Panc1 (cell line): ENCODE measurements at regions not wholly inside any gene's neighbourhood (a gene's known extent, or its start where the extent isn't known, plus 50 kb on each side); places are given as distances from the start of the nearest gene placed in this dataset.

Experiments used
- ATAC-seq: fragments of 200-7000 bp; cut with Tn5 transposase; 2 replicates; pipeline ENCODE4 v1.9.1; 2020; ENCODE audit warnings: mild to moderate bottlenecking, moderate library complexity
- BruUV-seq: library from RNA; stranded (reverse); fragments of 400-500 nt; replicated peaks from 2 replicates; lab custom pipeline; 2021; lab: Mats Ljungman, UMichigan
- CTCF ChIA-PET: fragments of 300-600 bp; sonication (Branson Sonifier 250); formaldehyde crosslinking; loops from one replicate; lab custom pipeline; 2022; ENCODE audit warnings: antibody characterized with exemption; lab: Charles Lee
- POLR2A ChIA-PET: fragments of 300-600 bp; sonication (Branson Sonifier 250); formaldehyde crosslinking; loops from one replicate; lab custom pipeline; 2022; ENCODE audit warnings: antibody characterized with exemption; lab: Charles Lee
- DNase-seq: peaks from one replicate; pipeline ENCODE4 v3.0.0-alpha.2; 2010; ENCODE audit warnings: low read depth, low spot score
- H3K27ac ChIP-seq: 2 replicates; pipeline ENCODE4 v1.5.1; 2011; ENCODE audit warnings: mild to moderate bottlenecking, low read length, inconsistent platforms
- H3K27me3 ChIP-seq: fragments of 200-500 bp; sonication (Bioruptor generic); 2 replicates; pipeline ENCODE4 v1.6.0; 2014; ENCODE audit warnings: low read length, inconsistent platforms; ENCODE audit not compliant: control insufficient read depth, insufficient read depth
- H3K36me3 ChIP-seq: fragments of 200-500 bp; sonication (Bioruptor generic); 2 replicates; pipeline ENCODE4 v1.5.1; 2014; ENCODE audit warnings: inconsistent platforms, mild to moderate bottlenecking, low read length, moderate library complexity; ENCODE audit not compliant: control insufficient read depth, insufficient read depth
- H3K4me1 ChIP-seq: 2 replicates; pipeline ENCODE4 v1.5.1; 2011; ENCODE audit warnings: inconsistent platforms, mild to moderate bottlenecking, low read length, moderate library complexity; ENCODE audit not compliant: control insufficient read depth, insufficient read depth
- H3K4me3 ChIP-seq, 2 experiments: 2 replicates each; pipeline ENCODE4 v1.5.1; 2011 to 2012; ENCODE audit warnings: low read depth in 2 of 2, low read length in 2 of 2, mild to moderate bottlenecking in 2 of 2, inconsistent platforms in 1 of 2, moderate library complexity in 1 of 2
- H3K9me3 ChIP-seq: fragments of 200-500 bp; sonication (Bioruptor generic); 2 replicates; pipeline ENCODE4 v1.5.1; 2014; ENCODE audit warnings: low read depth, mild to moderate bottlenecking, inconsistent platforms, low read length, moderate library complexity; ENCODE audit not compliant: control insufficient read depth, insufficient read depth
- CTCF ChIP-seq: fragments of 450-650 bp; IDR thresholded peaks from 2 replicates; pipeline ENCODE4 v1.5.1; 2017; ENCODE audit warnings: mild to moderate bottlenecking
- POLR2AphosphoS5 ChIP-seq: IDR thresholded peaks from 2 replicates; pipeline ENCODE4 v1.6.1; 2012; ENCODE audit warnings: mild to moderate bottlenecking, low read depth, low read length, moderate library complexity
- REST ChIP-seq, 2 experiments: IDR thresholded peaks; 2 replicates each; pipeline ENCODE4 v1.6.1; 2011 to 2012; ENCODE audit warnings: low read depth in 2 of 2, control low read depth in 1 of 2, low read length in 1 of 2, mild to moderate bottlenecking in 1 of 2, moderate library complexity in 1 of 2; ENCODE audit not compliant: insufficient read depth in 1 of 2
- SIN3A ChIP-seq: IDR thresholded peaks from 2 replicates; pipeline ENCODE4 v1.6.1; 2012; ENCODE audit warnings: low read depth, mild to moderate bottlenecking, low read length, moderate library complexity, borderline replicate concordance; ENCODE audit not compliant: insufficient read depth
- TCF7L2 ChIP-seq: IDR thresholded peaks from 2 replicates; pipeline ENCODE4 v1.6.1; 2011; ENCODE audit warnings: mild to moderate bottlenecking, low read depth, low read length, inconsistent platforms
- in situ Hi-C: cut with HindIII; loops from 2 replicates; pipeline ENCODE4 v1.10.0; 2016; ENCODE audit warnings: low sequenced_read_pairs, low pct_unique_long_range_greater_than_20kb
- intact Hi-C: fragments of 100-400 bp; cut with micrococcal nuclease; formaldehyde crosslinking; loops from one replicate; pipeline ENCODE4 v1.10.0; 2022; ENCODE audit not compliant: unreplicated experiment

GRCh38 chr15:61736790-61737189 is 323.5 kb downstream of the VPS13C start:
- no peaks in the 10 kb centered on the region for H3K27me3 ChIP-seq
- H3K4me1 ChIP-seq: no peaks in the 10 kb centered on the region
- ChIA-PET CTCF (no interaction called here), POLR2A (no interaction called here)
- no peak for TF ChIP-seq POLR2AphosphoS5
- TF ChIP-seq CTCF: no peak
- TF ChIP-seq TCF7L2: no peak
- no peak for TF ChIP-seq REST (IDR thresholded peaks at IDR 0.05; ENCODE audit: insufficient read depth in 1 of 2, low read depth in 2 of 2, low read length in 1 of 2)
- TF ChIP-seq SIN3A: no peak
- BruUV-seq: no TSS peak
- no peaks in the 10 kb centered on the region for H3K36me3 ChIP-seq
- in situ Hi-C loops: no loop called here
- no peak overlapping the region for H3K4me3 ChIP-seq
- no peak overlapping the region for H3K27ac ChIP-seq
- H3K9me3 ChIP-seq: no peaks in the 10 kb centered on the region
- no peak for ATAC-seq
- no peak for DNase-seq
- intact Hi-C loops: no loop called here

- H3K27ac ChIP-seq: no peak overlapping the region
- no peak overlapping the region for H3K4me3 ChIP-seq
- no peaks in the 10 kb centered on the region; the same call in 1 of the 2 replicates for H3K27me3 ChIP-seq
- no peak for DNase-seq
- H3K9me3 ChIP-seq: no peaks in the 10 kb centered on the region
- H3K4me1 ChIP-seq: no peaks in the 10 kb centered on the region
- H3K36me3 ChIP-seq: no peaks in the 10 kb centered on the region
- BruUV-seq: no TSS peak
- ChIA-PET POLR2A (no interaction called here), CTCF (no interaction called here)
- intact Hi-C loops: no loop called here
- in situ Hi-C loops: no loop called here
- no peak for TF ChIP-seq SIN3A
- TF ChIP-seq TCF7L2: no peak
- no peak for TF ChIP-seq POLR2AphosphoS5
- no peak for TF ChIP-seq CTCF
- TF ChIP-seq REST (IDR thresholded peaks at IDR 0.05; ENCODE audit: insufficient read depth in 1 of 2, low read depth in 2 of 2, low read length in 1 of 2): no peak
- ATAC-seq: no peak
Measured at GRCh38 chr15:61731099-61731498, 329.1 kb downstream of the VPS13C start.
